Activated CD4-positive, alpha-beta memory T cell treated with anti-CD3 and anti-CD28 coated beads for 36 hours (primary cell): ENCODE measurements at regions not wholly inside any gene's neighbourhood (a gene's known extent, or its start where the extent isn't known, plus 50 kb on each side); places are given as distances from the start of the nearest gene placed in this dataset.

Experiments
- CTCF ChIA-PET: fragments of 350-600 bp; sonication (Branson Sonifier 250); formaldehyde crosslinking; loops from one replicate; lab custom pipeline; 2021; ENCODE audit warnings: antibody characterized with exemption, inconsistent platforms; lab: Charles Lee
- POLR2A ChIA-PET: fragments of 350-600 bp; sonication (Branson Sonifier 250); formaldehyde crosslinking; loops from one replicate; lab custom pipeline; 2021; ENCODE audit warnings: antibody characterized with exemption; lab: Charles Lee
- DNase-seq: peaks from one replicate; pipeline ENCODE4 v3.0.0-alpha.2; 2020
- H3K27ac Mint-ChIP-seq: one replicate; pipeline ENCODE4 v1.8.0; 2021; ENCODE audit warnings: mixed read lengths
- H3K27me3 Mint-ChIP-seq: one replicate; pipeline ENCODE4 v1.8.0; 2021; ENCODE audit warnings: mixed read lengths
- H3K36me3 Mint-ChIP-seq: one replicate; pipeline ENCODE4 v1.8.0; 2021; ENCODE audit warnings: mixed read lengths
- H3K4me1 Mint-ChIP-seq: one replicate; pipeline ENCODE4 v1.8.0; 2021; ENCODE audit warnings: low read depth, mixed read lengths
- H3K4me3 Mint-ChIP-seq: one replicate; pipeline ENCODE4 v1.8.0; 2021; ENCODE audit warnings: mild to moderate bottlenecking, mixed read lengths
- H3K9me3 Mint-ChIP-seq: one replicate; pipeline ENCODE4 v1.8.0; 2021; ENCODE audit warnings: mixed read lengths
- intact Hi-C: fragments of 100-400 bp; cut with micrococcal nuclease; formaldehyde crosslinking; loops from one replicate; pipeline ENCODE4 v1.15.1; 2023

GRCh38 chr4:120452001-120452400 is 385.4 kb upstream of the MAD2L1 start:
- H3K4me1 Mint-ChIP-seq: no peaks in the 10 kb centered on the region
- CTCF ChIA-PET: no interaction called here
- intact Hi-C loops: no loop called here
- no peaks in the 10 kb centered on the region for H3K36me3 Mint-ChIP-seq
- no peak overlapping the region for H3K4me3 Mint-ChIP-seq
- no peaks in the 10 kb centered on the region for H3K27me3 Mint-ChIP-seq
- no peaks in the 10 kb centered on the region for H3K9me3 Mint-ChIP-seq
- DNase-seq: no peak
- H3K27ac Mint-ChIP-seq: no peak overlapping the region
- POLR2A ChIA-PET: no interaction called here

- DNase-seq: no peak
- Mint-ChIP-seq H3K36me3 (no peaks in the 10 kb centered on the region), H3K4me3 (no peak overlapping the region), H3K27ac (no peak overlapping the region), H3K27me3 (peaks cover 1% of the 10 kb centered on the region), H3K4me1 (no peaks in the 10 kb centered on the region), H3K9me3 (no peaks in the 10 kb centered on the region)
- intact Hi-C loops: no loop called here
- ChIA-PET POLR2A (no interaction called here), CTCF (no interaction called here)
These were observed 381.1 kb upstream of the MAD2L1 start for GRCh38 chr4:120447774-120448173.

GRCh38 chr4:120446051-120446567 is 379.5 kb upstream of the MAD2L1 start:
- Mint-ChIP-seq H3K4me1 (no peaks in the 10 kb centered on the region), H3K4me3 (no peak overlapping the region), H3K27me3 (peaks cover 1% of the 10 kb centered on the region), H3K9me3 (no peaks in the 10 kb centered on the region), H3K27ac (no peak overlapping the region), H3K36me3 (no peaks in the 10 kb centered on the region)
- ChIA-PET POLR2A (no interaction called here), CTCF (no interaction called here)
- no peak for DNase-seq
- intact Hi-C loops: no loop called here

GRCh38 chr4:120445186-120445585 is 378.5 kb upstream of the MAD2L1 start:
- Mint-ChIP-seq H3K27me3 (peaks cover 1% of the 10 kb centered on the region), H3K36me3 (no peaks in the 10 kb centered on the region), H3K4me1 (no peaks in the 10 kb centered on the region)

GRCh38 chr4:120443116-120443515 is 376.5 kb upstream of the MAD2L1 start:
- H3K4me1 Mint-ChIP-seq: no peaks in the 10 kb centered on the region
- no peak overlapping the region for H3K4me3 Mint-ChIP-seq
- H3K27me3 Mint-ChIP-seq: peaks cover 1% of the 10 kb centered on the region
- intact Hi-C loops: no loop called here
- H3K9me3 Mint-ChIP-seq: no peaks in the 10 kb centered on the region
- H3K27ac Mint-ChIP-seq: no peak overlapping the region
- DNase-seq: no peak
- POLR2A ChIA-PET: no interaction called here
- CTCF ChIA-PET: no interaction called here
- H3K36me3 Mint-ChIP-seq: no peaks in the 10 kb centered on the region

More at GRCh38 chr4:120445186-120445585, 378.5 kb upstream of the MAD2L1 start:
- intact Hi-C loops: no loop called here
- H3K4me3 Mint-ChIP-seq: no peak overlapping the region
- no peak for DNase-seq
- H3K9me3 Mint-ChIP-seq: no peaks in the 10 kb centered on the region
- ChIA-PET CTCF (no interaction called here), POLR2A (no interaction called here)
- no peak overlapping the region for H3K27ac Mint-ChIP-seq

GRCh38 chr4:120440730-120441129 is 374.1 kb upstream of the MAD2L1 start:
- H3K9me3 Mint-ChIP-seq: no peaks in the 10 kb centered on the region
- no peaks in the 10 kb centered on the region for H3K4me1 Mint-ChIP-seq
- ChIA-PET POLR2A (no interaction called here), CTCF (no interaction called here)
- H3K36me3 Mint-ChIP-seq: no peaks in the 10 kb centered on the region
- H3K27me3 Mint-ChIP-seq: no peaks in the 10 kb centered on the region
- no peak overlapping the region for H3K27ac Mint-ChIP-seq
- H3K4me3 Mint-ChIP-seq: no peak overlapping the region
- no peak for DNase-seq
- intact Hi-C loops: no loop called here

- ChIA-PET POLR2A (no interaction called here), CTCF (no interaction called here)
- H3K9me3 Mint-ChIP-seq: no peaks in the 10 kb centered on the region
- intact Hi-C loops: no loop called here
- H3K36me3 Mint-ChIP-seq: no peaks in the 10 kb centered on the region
- H3K27ac Mint-ChIP-seq: no peak overlapping the region
- H3K27me3 Mint-ChIP-seq: no peaks in the 10 kb centered on the region
- DNase-seq: no peak
- no peak overlapping the region for H3K4me3 Mint-ChIP-seq
- no peaks in the 10 kb centered on the region for H3K4me1 Mint-ChIP-seq
These were observed 368.5 kb upstream of the MAD2L1 start for GRCh38 chr4:120435179-120435578.

- ChIA-PET CTCF (no interaction called here), POLR2A (no interaction called here)
- no peaks in the 10 kb centered on the region for H3K4me1 Mint-ChIP-seq
- H3K4me3 Mint-ChIP-seq: no peak overlapping the region
- no peak overlapping the region for H3K27ac Mint-ChIP-seq
- intact Hi-C loops: no loop called here
- no peaks in the 10 kb centered on the region for H3K9me3 Mint-ChIP-seq
- no peaks in the 10 kb centered on the region for H3K36me3 Mint-ChIP-seq
- DNase-seq: no peak
- H3K27me3 Mint-ChIP-seq: no peaks in the 10 kb centered on the region
These were observed 368.1 kb upstream of the MAD2L1 start for GRCh38 chr4:120434756-120435155.

GRCh38 chr4:120432301-120432860 is 365.7 kb upstream of the MAD2L1 start:
- CTCF ChIA-PET: no interaction called here
- Mint-ChIP-seq H3K4me3 (no peak overlapping the region), H3K27me3 (no peaks in the 10 kb centered on the region)

GRCh38 chr4:120431180-120431579 is 364.5 kb upstream of the MAD2L1 start:
- H3K9me3 Mint-ChIP-seq: no peaks in the 10 kb centered on the region
- no peak for DNase-seq
- no peaks in the 10 kb centered on the region for H3K36me3 Mint-ChIP-seq
- no peaks in the 10 kb centered on the region for H3K4me1 Mint-ChIP-seq
- ChIA-PET POLR2A (no interaction called here), CTCF (no interaction called here)
- intact Hi-C loops: no loop called here
- H3K27ac Mint-ChIP-seq: no peak overlapping the region
- no peak overlapping the region for H3K4me3 Mint-ChIP-seq
- peaks cover 1% of the 10 kb centered on the region for H3K27me3 Mint-ChIP-seq

More at GRCh38 chr4:120432301-120432860, 365.7 kb upstream of the MAD2L1 start:
- Mint-ChIP-seq H3K4me1 (no peaks in the 10 kb centered on the region), H3K27ac (no peak overlapping the region), H3K9me3 (no peaks in the 10 kb centered on the region), H3K36me3 (no peaks in the 10 kb centered on the region)
- POLR2A ChIA-PET: no interaction called here
- DNase-seq: no peak
- intact Hi-C loops: no loop called here

- ChIA-PET POLR2A (no interaction called here), CTCF (no interaction called here)
- Mint-ChIP-seq H3K4me1 (no peaks in the 10 kb centered on the region), H3K9me3 (peaks cover 16% of the 10 kb centered on the region), H3K4me3 (no peak overlapping the region), H3K36me3 (no peaks in the 10 kb centered on the region), H3K27me3 (no peaks in the 10 kb centered on the region), H3K27ac (no peak overlapping the region)
- intact Hi-C loops: no loop called here
- DNase-seq: no peak
These were observed 351.5 kb upstream of the MAD2L1 start for GRCh38 chr4:120418146-120418545.

- no peaks in the 10 kb centered on the region for H3K27me3 Mint-ChIP-seq
- intact Hi-C loops: no loop called here
- H3K36me3 Mint-ChIP-seq: no peaks in the 10 kb centered on the region
- CTCF ChIA-PET: no interaction called here
- POLR2A ChIA-PET: no interaction called here
- H3K4me3 Mint-ChIP-seq: no peak overlapping the region
- no peak overlapping the region for H3K27ac Mint-ChIP-seq
- peaks cover 17% of the 10 kb centered on the region for H3K9me3 Mint-ChIP-seq
- H3K4me1 Mint-ChIP-seq: no peaks in the 10 kb centered on the region
- DNase-seq: no peak
These were observed 349.2 kb upstream of the MAD2L1 start for GRCh38 chr4:120415896-120416295.

- no peaks in the 10 kb centered on the region for H3K4me1 Mint-ChIP-seq
- no peak overlapping the region for H3K27ac Mint-ChIP-seq
- ChIA-PET POLR2A (no interaction called here), CTCF (no interaction called here)
- H3K36me3 Mint-ChIP-seq: no peaks in the 10 kb centered on the region
- DNase-seq: no peak
- intact Hi-C loops: no loop called here
- no peaks in the 10 kb centered on the region for H3K27me3 Mint-ChIP-seq
- H3K9me3 Mint-ChIP-seq: peaks cover 16% of the 10 kb centered on the region
- H3K4me3 Mint-ChIP-seq: no peak overlapping the region
These were observed 340.3 kb upstream of the MAD2L1 start for GRCh38 chr4:120406960-120407359.
